ENCODE measurements at regions not wholly inside any gene's neighbourhood (a gene's known extent, or its start where the extent isn't known, plus 50 kb on each side); places are given as distances from the start of the nearest gene placed in this dataset.

DNA sequence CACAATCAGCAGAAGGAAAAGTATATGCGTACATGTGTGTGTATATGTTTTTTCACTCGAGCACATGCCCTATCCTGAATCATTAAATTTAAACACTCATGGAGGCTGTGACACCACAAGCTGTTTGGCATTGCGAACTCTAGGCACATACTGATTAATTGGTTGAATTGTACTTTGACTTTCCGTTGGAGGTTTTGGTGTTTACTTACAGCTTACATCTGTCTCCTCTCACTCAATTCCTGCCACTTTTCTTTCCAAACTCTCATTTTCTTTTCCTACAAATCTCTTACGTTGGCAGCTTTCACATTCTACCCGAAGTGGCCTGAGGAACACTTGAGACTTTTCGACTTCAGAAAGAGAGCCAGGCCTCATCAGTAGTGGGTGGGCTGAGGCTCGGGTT lies 434.1 kb upstream of the SEMA6D start:
- H3K4me3 ChIP-seq (ENCODE audit: low read depth, low read length): no peak overlapping the region
- H3K27me3 ChIP-seq (ENCODE audit: control insufficient read depth, insufficient read depth, low read length): no peaks in the 10 kb centered on the region
- H3K4me1 ChIP-seq (ENCODE audit: control insufficient read depth, insufficient read depth, low read length): no peaks in the 10 kb centered on the region
- H3K9ac ChIP-seq (ENCODE audit: low read length): no peak overlapping the region
- H3K9me3 ChIP-seq (ENCODE audit: control insufficient read depth, insufficient read depth, low read depth, low read length): no peaks in the 10 kb centered on the region
- H3K36me3 ChIP-seq (ENCODE audit: control insufficient read depth, insufficient read depth, low read length): no peaks in the 10 kb centered on the region
- H3K27ac ChIP-seq (ENCODE audit: low read depth, low read length): no peak overlapping the region

DNA sequence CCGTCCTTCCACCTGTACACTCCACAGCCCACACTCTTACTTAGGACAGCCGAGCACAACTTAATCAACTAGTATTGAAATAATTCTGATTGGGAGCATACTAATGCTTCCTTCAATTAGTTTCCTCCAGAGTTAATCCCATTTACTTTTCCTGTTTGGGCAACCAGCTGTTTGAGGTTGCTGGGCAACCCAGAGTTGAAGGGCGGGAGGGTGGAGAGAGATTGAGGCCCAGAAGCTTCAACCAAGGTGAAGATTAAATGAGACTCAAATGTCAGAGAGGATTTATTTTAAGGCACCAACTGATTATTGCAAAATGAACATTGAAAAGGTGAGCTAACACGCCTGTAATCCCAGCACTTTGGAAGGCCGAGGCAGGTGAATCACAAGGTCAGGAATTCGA lies 428.5 kb upstream of the SEMA6D start:
- Histone ChIP-seq H3K4me3 (ENCODE audit: low read depth, low read length) (no peak overlapping the region), H3K9me3 (ENCODE audit: control insufficient read depth, insufficient read depth, low read depth, low read length) (no peaks in the 10 kb centered on the region), H3K4me1 (ENCODE audit: control insufficient read depth, insufficient read depth, low read length) (no peaks in the 10 kb centered on the region), H3K27ac (ENCODE audit: low read depth, low read length) (no peak overlapping the region), H3K9ac (ENCODE audit: low read length) (no peak overlapping the region), H3K36me3 (ENCODE audit: control insufficient read depth, insufficient read depth, low read length) (no peaks in the 10 kb centered on the region), H3K27me3 (ENCODE audit: control insufficient read depth, insufficient read depth, low read length) (no peaks in the 10 kb centered on the region)

GRCh38 chr15:47289656-47290055 lies 427.6 kb upstream of the SEMA6D start:
- Histone ChIP-seq H3K4me1 (ENCODE audit: control insufficient read depth, insufficient read depth, low read length) (no peaks in the 10 kb centered on the region), H3K27ac (ENCODE audit: low read depth, low read length) (no peak overlapping the region), H3K9ac (ENCODE audit: low read length) (no peak overlapping the region), H3K9me3 (ENCODE audit: control insufficient read depth, insufficient read depth, low read depth, low read length) (no peaks in the 10 kb centered on the region), H3K4me3 (ENCODE audit: low read depth, low read length) (no peak overlapping the region), H3K36me3 (ENCODE audit: control insufficient read depth, insufficient read depth, low read length) (no peaks in the 10 kb centered on the region), H3K27me3 (ENCODE audit: control insufficient read depth, insufficient read depth, low read length) (no peaks in the 10 kb centered on the region)

DNA sequence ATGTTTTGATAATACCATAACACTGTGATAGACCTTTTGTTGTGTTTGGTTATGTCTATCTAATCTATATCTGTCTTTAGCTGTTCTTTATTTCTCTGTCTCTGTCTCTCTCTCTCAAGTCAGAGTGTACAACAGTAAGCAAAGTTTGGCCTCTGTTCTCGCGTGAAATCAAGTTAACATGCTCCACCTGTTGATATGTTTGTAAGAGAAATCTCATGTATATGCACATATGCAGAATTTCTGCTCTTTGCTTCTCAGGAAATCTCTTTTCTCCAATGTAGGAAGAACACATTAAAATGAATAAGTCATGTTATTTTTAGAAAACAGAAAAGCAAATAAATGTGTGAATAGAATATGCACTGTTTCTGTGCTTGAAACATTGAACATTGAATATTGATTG lies 425.5 kb upstream of the SEMA6D start:
- H3K9ac ChIP-seq (ENCODE audit: low read length): no peak overlapping the region
- no peaks in the 10 kb centered on the region for H3K9me3 ChIP-seq (ENCODE audit: control insufficient read depth, insufficient read depth, low read depth, low read length)
- H3K27ac ChIP-seq (ENCODE audit: low read depth, low read length): no peak overlapping the region
- no peak overlapping the region for H3K4me3 ChIP-seq (ENCODE audit: low read depth, low read length)
- no peaks in the 10 kb centered on the region for H3K27me3 ChIP-seq (ENCODE audit: control insufficient read depth, insufficient read depth, low read length)
- no peaks in the 10 kb centered on the region for H3K4me1 ChIP-seq (ENCODE audit: control insufficient read depth, insufficient read depth, low read length)
- H3K36me3 ChIP-seq (ENCODE audit: control insufficient read depth, insufficient read depth, low read length): no peaks in the 10 kb centered on the region

DNA sequence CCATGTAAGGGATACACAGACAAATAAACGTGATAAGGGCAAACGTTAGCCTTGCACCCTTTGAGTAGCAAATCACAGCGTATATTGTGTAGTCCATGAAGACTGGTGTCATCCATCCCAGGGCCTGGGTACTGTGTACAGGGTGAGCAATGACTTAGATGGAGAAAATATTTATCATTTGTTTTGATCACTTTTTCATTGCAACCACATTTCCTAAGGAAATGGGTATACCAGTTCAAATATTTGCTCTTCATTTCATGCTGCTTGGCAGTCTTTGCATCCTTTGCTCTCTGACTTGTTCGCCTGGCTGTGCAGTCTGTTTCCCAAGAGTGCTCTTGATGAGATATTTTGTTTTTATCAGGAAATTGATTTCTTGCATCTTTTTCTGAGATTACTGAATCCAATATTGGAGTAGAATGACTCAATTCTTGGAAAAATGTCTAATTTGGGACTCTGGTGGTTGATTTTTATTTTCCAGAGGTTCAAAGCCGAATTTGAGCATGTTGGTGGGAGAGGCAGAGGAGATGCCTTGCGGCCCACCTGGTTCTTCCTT lies 424.6 kb upstream of the SEMA6D start:
- H3K4me1 ChIP-seq (ENCODE audit: control insufficient read depth, insufficient read depth, low read length): no peaks in the 10 kb centered on the region; the same call in 1 of the 2 replicates
- H3K27ac ChIP-seq (ENCODE audit: low read depth, low read length): no peak overlapping the region
- no peaks in the 10 kb centered on the region for H3K27me3 ChIP-seq (ENCODE audit: control insufficient read depth, insufficient read depth, low read length)
- no peaks in the 10 kb centered on the region for H3K9me3 ChIP-seq (ENCODE audit: control insufficient read depth, insufficient read depth, low read depth, low read length)
- H3K9ac ChIP-seq (ENCODE audit: low read length): no peak overlapping the region
- no peak overlapping the region for H3K4me3 ChIP-seq (ENCODE audit: low read depth, low read length)
- H3K36me3 ChIP-seq (ENCODE audit: control insufficient read depth, insufficient read depth, low read length): no peaks in the 10 kb centered on the region

DNA sequence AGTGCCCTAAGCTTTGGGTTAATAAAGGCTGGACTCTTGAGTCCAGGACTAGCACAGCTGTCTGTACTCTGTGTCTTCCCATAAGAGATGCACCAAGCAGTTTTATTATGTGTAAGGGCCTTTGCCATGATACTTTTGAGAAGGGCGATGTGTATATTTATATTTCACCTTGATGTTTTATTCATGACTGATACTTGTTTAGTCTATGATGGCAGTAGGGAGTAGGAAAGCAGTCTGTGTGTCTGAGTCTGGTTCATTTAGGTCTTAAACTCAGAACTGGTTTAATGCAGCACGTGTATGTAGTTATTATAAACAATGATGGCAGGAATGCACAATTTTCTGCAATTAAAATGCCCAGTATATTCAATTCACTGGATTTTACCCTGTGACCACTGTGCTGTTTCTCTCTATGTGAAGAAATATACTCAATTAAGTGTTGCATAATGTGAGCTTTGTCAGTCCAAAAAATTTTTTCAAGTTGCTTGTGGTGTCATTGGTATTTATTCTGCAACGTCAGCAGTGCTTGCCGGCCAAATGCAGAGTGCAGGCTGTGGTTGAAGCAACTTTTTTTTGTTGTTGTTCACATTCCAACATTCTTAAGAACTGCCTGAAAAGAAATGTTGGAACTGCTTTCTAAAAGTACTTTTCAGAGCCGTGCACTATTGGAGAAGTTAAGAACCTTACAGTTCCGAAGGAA lies 423.7 kb upstream of the SEMA6D start:
- no peak overlapping the region for H3K27ac ChIP-seq (ENCODE audit: low read depth, low read length)
- no peak overlapping the region for H3K4me3 ChIP-seq (ENCODE audit: low read depth, low read length)
- no peaks in the 10 kb centered on the region for H3K36me3 ChIP-seq (ENCODE audit: control insufficient read depth, insufficient read depth, low read length)
- no peaks in the 10 kb centered on the region; the same call in 1 of the 2 replicates for H3K4me1 ChIP-seq (ENCODE audit: control insufficient read depth, insufficient read depth, low read length)
- no peaks in the 10 kb centered on the region for H3K27me3 ChIP-seq (ENCODE audit: control insufficient read depth, insufficient read depth, low read length)
- no peak overlapping the region for H3K9ac ChIP-seq (ENCODE audit: low read length)
- no peaks in the 10 kb centered on the region for H3K9me3 ChIP-seq (ENCODE audit: control insufficient read depth, insufficient read depth, low read depth, low read length)

DNA sequence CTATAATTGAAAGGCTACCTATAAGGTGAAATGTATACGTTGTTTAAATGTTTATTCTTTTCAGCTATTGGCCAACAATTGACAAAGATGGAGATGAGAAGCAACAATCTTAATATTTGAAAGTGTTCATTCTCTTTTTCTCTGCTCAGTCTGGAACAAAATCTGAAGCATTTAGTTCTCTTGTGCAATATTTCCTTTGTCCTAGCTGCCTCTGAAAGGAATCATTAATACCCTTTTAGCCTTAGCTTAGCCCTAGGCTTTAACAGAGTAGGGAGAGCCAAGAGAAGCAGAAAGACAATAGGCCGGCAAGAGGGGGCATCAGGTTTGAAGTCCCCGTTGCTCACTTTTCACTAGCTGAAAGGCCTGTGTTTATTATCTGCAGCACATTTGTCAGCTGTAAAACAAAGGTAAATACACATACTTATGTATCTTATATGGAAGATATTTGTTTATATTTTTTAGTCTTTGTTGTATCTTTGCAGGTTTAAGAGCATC lies 422.5 kb upstream of the SEMA6D start:
- Histone ChIP-seq H3K27ac (ENCODE audit: low read depth, low read length) (no peak overlapping the region), H3K4me1 (ENCODE audit: control insufficient read depth, insufficient read depth, low read length) (no peaks in the 10 kb centered on the region; the same call in 1 of the 2 replicates), H3K4me3 (ENCODE audit: low read depth, low read length) (no peak overlapping the region), H3K27me3 (ENCODE audit: control insufficient read depth, insufficient read depth, low read length) (no peaks in the 10 kb centered on the region), H3K9me3 (ENCODE audit: control insufficient read depth, insufficient read depth, low read depth, low read length) (no peaks in the 10 kb centered on the region), H3K36me3 (ENCODE audit: control insufficient read depth, insufficient read depth, low read length) (no peaks in the 10 kb centered on the region), H3K9ac (ENCODE audit: low read length) (no peak overlapping the region)

- no peaks in the 10 kb centered on the region for H3K36me3 ChIP-seq (ENCODE audit: control insufficient read depth, insufficient read depth, low read length)
Observed at GRCh38 chr15:47296881-47297280, 420.4 kb upstream of the SEMA6D start.

GRCh38 chr15:47299846-47300434 lies 417.4 kb upstream of the SEMA6D start:
- Histone ChIP-seq H3K9ac (ENCODE audit: low read length) (no peak overlapping the region), H3K9me3 (ENCODE audit: control insufficient read depth, insufficient read depth, low read depth, low read length) (no peaks in the 10 kb centered on the region), H3K36me3 (ENCODE audit: control insufficient read depth, insufficient read depth, low read length) (no peaks in the 10 kb centered on the region), H3K27me3 (ENCODE audit: control insufficient read depth, insufficient read depth, low read length) (no peaks in the 10 kb centered on the region), H3K4me1 (ENCODE audit: control insufficient read depth, insufficient read depth, low read length) (no peaks in the 10 kb centered on the region; the same call in 1 of the 2 replicates), H3K27ac (ENCODE audit: low read depth, low read length) (no peak overlapping the region), H3K4me3 (ENCODE audit: low read depth, low read length) (no peak overlapping the region)

More at GRCh38 chr15:47296881-47297280, 420.4 kb upstream of the SEMA6D start:
- no peaks in the 10 kb centered on the region for H3K27me3 ChIP-seq (ENCODE audit: control insufficient read depth, insufficient read depth, low read length)
- no peak overlapping the region for H3K9ac ChIP-seq (ENCODE audit: low read length)
- H3K9me3 ChIP-seq (ENCODE audit: control insufficient read depth, insufficient read depth, low read depth, low read length): no peaks in the 10 kb centered on the region
- H3K27ac ChIP-seq (ENCODE audit: low read depth, low read length): no peak overlapping the region
- no peak overlapping the region for H3K4me3 ChIP-seq (ENCODE audit: low read depth, low read length)
- H3K4me1 ChIP-seq (ENCODE audit: control insufficient read depth, insufficient read depth, low read length): no peaks in the 10 kb centered on the region; the same call in 1 of the 2 replicates

GRCh38 chr15:47300596-47300995 lies 416.7 kb upstream of the SEMA6D start:
- H3K9me3 ChIP-seq (ENCODE audit: control insufficient read depth, insufficient read depth, low read depth, low read length): no peaks in the 10 kb centered on the region
- H3K27ac ChIP-seq (ENCODE audit: low read depth, low read length): no peak overlapping the region
- H3K4me3 ChIP-seq (ENCODE audit: low read depth, low read length): no peak overlapping the region
- H3K9ac ChIP-seq (ENCODE audit: low read length): no peak overlapping the region
- no peaks in the 10 kb centered on the region for H3K27me3 ChIP-seq (ENCODE audit: control insufficient read depth, insufficient read depth, low read length)
- H3K36me3 ChIP-seq (ENCODE audit: control insufficient read depth, insufficient read depth, low read length): no peaks in the 10 kb centered on the region
- no peaks in the 10 kb centered on the region; the same call in 1 of the 2 replicates for H3K4me1 ChIP-seq (ENCODE audit: control insufficient read depth, insufficient read depth, low read length)

- H3K9ac ChIP-seq (ENCODE audit: low read length): no peak overlapping the region
- no peaks in the 10 kb centered on the region for H3K27me3 ChIP-seq (ENCODE audit: control insufficient read depth, insufficient read depth, low read length)
- no peaks in the 10 kb centered on the region; the same call in 1 of the 2 replicates for H3K4me1 ChIP-seq (ENCODE audit: control insufficient read depth, insufficient read depth, low read length)
- H3K4me3 ChIP-seq (ENCODE audit: low read depth, low read length): no peak overlapping the region
- no peaks in the 10 kb centered on the region for H3K36me3 ChIP-seq (ENCODE audit: control insufficient read depth, insufficient read depth, low read length)
- no peak overlapping the region for H3K27ac ChIP-seq (ENCODE audit: low read depth, low read length)
- H3K9me3 ChIP-seq (ENCODE audit: control insufficient read depth, insufficient read depth, low read depth, low read length): no peaks in the 10 kb centered on the region
Observed at GRCh38 chr15:47301481-47301880, 415.8 kb upstream of the SEMA6D start.

Data from HUES6 (cell line).